ENCODE measurements at regions not wholly inside any gene's neighbourhood (a gene's known extent, or its start where the extent isn't known, plus 50 kb on each side); places are given as distances from the start of the nearest gene placed in this dataset.

- Histone ChIP-seq H3K36me3 (ENCODE audit: control insufficient read depth, insufficient read depth, low read length) (no peaks in the 10 kb centered on the region), H3K4me3 (ENCODE audit: low read depth, low read length) (no peak overlapping the region), H3K27me3 (ENCODE audit: control insufficient read depth, insufficient read depth, low read length) (no peaks in the 10 kb centered on the region; the same call in 1 of the 2 replicates)
- ChIA-PET CTCF (interaction anchor here (0.9 to 3.1 kb wide), 3 partner anchors 13 to 62 kb away, joined by 3 to 29 read pairs (median 6); no protein-coding TSS in a partner anchor), POLR2A (interaction anchor here (0.6 kb wide), 1 partner anchor 11 kb away, joined by 3 read pairs; no protein-coding TSS in a partner anchor)
- DNase-seq (ENCODE audit: low read depth): peak; percentile 67
- no peak for TF ChIP-seq CTCF (IDR thresholded peaks at IDR 0.05; ENCODE audit: insufficient read depth, low read depth, low read length)
Measured at GRCh38 chr9:92180669-92181181, 65.5 kb upstream of the SPTLC1 start.

- POLR2A ChIA-PET: no interaction called here
- TF ChIP-seq CTCF (IDR thresholded peaks at IDR 0.05; ENCODE audit: insufficient read depth, low read depth, low read length): no peak
- CTCF ChIA-PET: interaction anchor here (0.9 to 3.1 kb wide), 3 partner anchors 14 to 62 kb away, joined by 3 to 29 read pairs (median 6); no protein-coding TSS in a partner anchor
- DNase-seq (ENCODE audit: low read depth): no peak
- Histone ChIP-seq H3K4me3 (ENCODE audit: low read depth, low read length) (no peak overlapping the region), H3K27me3 (ENCODE audit: control insufficient read depth, insufficient read depth, low read length) (no peaks in the 10 kb centered on the region; the same call in 1 of the 2 replicates), H3K36me3 (ENCODE audit: control insufficient read depth, insufficient read depth, low read length) (no peaks in the 10 kb centered on the region)
Measured at GRCh38 chr9:92180002-92180400, 64.8 kb upstream of the SPTLC1 start.

- CTCF ChIA-PET: interaction anchor here (0.6 to 3.1 kb wide), 4 partner anchors 14 to 40 kb away, joined by 3 to 29 read pairs (median 4); no protein-coding TSS in a partner anchor
- Histone ChIP-seq H3K36me3 (ENCODE audit: control insufficient read depth, insufficient read depth, low read length) (no peaks in the 10 kb centered on the region), H3K4me3 (ENCODE audit: low read depth, low read length) (no peak overlapping the region), H3K27me3 (ENCODE audit: control insufficient read depth, insufficient read depth, low read length) (no peaks in the 10 kb centered on the region; the same call in 1 of the 2 replicates)
- POLR2A ChIA-PET: no interaction called here
- TF ChIP-seq CTCF (IDR thresholded peaks at IDR 0.05; ENCODE audit: insufficient read depth, low read depth, low read length): no peak
- DNase-seq (ENCODE audit: low read depth): no peak
Measured at GRCh38 chr9:92179286-92180001, 64.2 kb upstream of the SPTLC1 start.

- DNase-seq (ENCODE audit: low read depth): no peak
- ChIA-PET POLR2A (no interaction called here), CTCF (interaction anchor here (4.7 kb wide), 1 partner anchor 38 kb away, joined by 23 read pairs; no protein-coding TSS in a partner anchor)
Measured at GRCh38 chr9:92177591-92177990, 62.4 kb upstream of the SPTLC1 start.

More at GRCh38 chr9:92177591-92177990, 62.4 kb upstream of the SPTLC1 start:
- peaks cover 2% of the 10 kb centered on the region; the same call in 1 of the 2 replicates for H3K27me3 ChIP-seq (ENCODE audit: control insufficient read depth, insufficient read depth, low read length)
- no peak for TF ChIP-seq CTCF (IDR thresholded peaks at IDR 0.05; ENCODE audit: insufficient read depth, low read depth, low read length)
- H3K36me3 ChIP-seq (ENCODE audit: control insufficient read depth, insufficient read depth, low read length): no peaks in the 10 kb centered on the region
- no peak overlapping the region for H3K4me3 ChIP-seq (ENCODE audit: low read depth, low read length)

All from BJ (cell line).